ENCODE measurements at regions not wholly inside any gene's neighbourhood (a gene's known extent, or its start where the extent isn't known, plus 50 kb on each side); places are given as distances from the start of the nearest gene placed in this dataset.

GRCh38 chr2:66813976-66814375 lies 379.1 kb downstream of the MEIS1 start:
- Histone ChIP-seq H2BK5ac (ENCODE audit: low read depth, low read length, poor library complexity) (no peak overlapping the region), H4K8ac (ENCODE audit: low read depth, low read length) (no peak overlapping the region), H3K9me3 (ENCODE audit: insufficient read depth, low read depth, low read length) (no peaks in the 10 kb centered on the region), H3K14ac (ENCODE audit: low read length) (no peak overlapping the region), H3K23ac (ENCODE audit: low read length) (no peak overlapping the region), H3K27ac (ENCODE audit: low read depth, low read length) (no peak overlapping the region), H4K12ac (ENCODE audit: low read depth, low read length) (no peak overlapping the region), H3K27me3 (ENCODE audit: insufficient read depth, low read length) (no peaks in the 10 kb centered on the region), H2AFZ (ENCODE audit: insufficient read depth, low read length, poor library complexity) (no peak overlapping the region), H3K79me1 (ENCODE audit: low read length) (no peaks in the 10 kb centered on the region), H3K4me2 (ENCODE audit: low read length) (no peak overlapping the region), H3K4me1 (ENCODE audit: control insufficient read depth in 1 of 2, insufficient read depth in 2 of 2, low read length in 2 of 2) (no peaks in the 10 kb centered on the region), H3K4ac (ENCODE audit: low read depth, low read length) (no peak overlapping the region), H3K36me3 (ENCODE audit: control insufficient read depth in 1 of 2, insufficient read depth in 2 of 2, low read length in 2 of 2) (no peaks in the 10 kb centered on the region), H2BK120ac (ENCODE audit: insufficient read depth, low read length, poor library complexity) (no peak overlapping the region), H2BK12ac (ENCODE audit: low read length) (no peak overlapping the region), H2AK5ac (ENCODE audit: low read length) (no peak overlapping the region), H3K9ac (ENCODE audit: low read length) (no peak overlapping the region), H4K91ac (ENCODE audit: low read depth, low read length) (no peak overlapping the region), H3K18ac (ENCODE audit: low read length) (no peak overlapping the region), H3K79me2 (ENCODE audit: control insufficient read depth, insufficient read depth, low read length, poor library complexity) (no peaks in the 10 kb centered on the region), H3K4me3 (ENCODE audit: low read depth, low read length) (no peak overlapping the region)
- DNase-seq: no peak
- WGBS (ENCODE audit: extremely low coverage, insufficient coverage, insufficient read length): no CpG with 5 or more reads among the region's 2 CpGs

- Histone ChIP-seq H2BK12ac (ENCODE audit: low read length) (no peak overlapping the region), H3K27me3 (ENCODE audit: insufficient read depth, low read length) (no peaks in the 10 kb centered on the region), H2BK120ac (ENCODE audit: insufficient read depth, low read length, poor library complexity) (no peak overlapping the region), H2AK5ac (ENCODE audit: low read length) (no peak overlapping the region), H2BK5ac (ENCODE audit: low read depth, low read length, poor library complexity) (no peak overlapping the region), H2AFZ (ENCODE audit: insufficient read depth, low read length, poor library complexity) (no peak overlapping the region), H3K18ac (ENCODE audit: low read length) (no peak overlapping the region), H3K4me2 (ENCODE audit: low read length) (no peak overlapping the region), H3K79me2 (ENCODE audit: control insufficient read depth, insufficient read depth, low read length, poor library complexity) (no peaks in the 10 kb centered on the region), H3K27ac (ENCODE audit: low read depth, low read length) (no peak overlapping the region), H3K9me3 (ENCODE audit: insufficient read depth, low read depth, low read length) (no peaks in the 10 kb centered on the region), H4K12ac (ENCODE audit: low read depth, low read length) (no peak overlapping the region), H3K9ac (ENCODE audit: low read length) (no peak overlapping the region), H3K4me3 (ENCODE audit: low read depth, low read length) (no peak overlapping the region), H4K8ac (ENCODE audit: low read depth, low read length) (no peak overlapping the region), H3K79me1 (ENCODE audit: low read length) (no peaks in the 10 kb centered on the region), H3K23ac (ENCODE audit: low read length) (no peak overlapping the region), H3K4me1 (ENCODE audit: control insufficient read depth in 1 of 2, insufficient read depth in 2 of 2, low read length in 2 of 2) (no peaks in the 10 kb centered on the region), H3K14ac (ENCODE audit: low read length) (no peak overlapping the region), H4K91ac (ENCODE audit: low read depth, low read length) (no peak overlapping the region), H3K4ac (ENCODE audit: low read depth, low read length) (no peak overlapping the region), H3K36me3 (ENCODE audit: control insufficient read depth in 1 of 2, insufficient read depth in 2 of 2, low read length in 2 of 2) (no peaks in the 10 kb centered on the region)
- WGBS (ENCODE audit: extremely low coverage, insufficient coverage, insufficient read length): no CpG with 5 or more reads among the region's 1 CpG
- no peak for DNase-seq
Observed at GRCh38 chr2:66814916-66815315, 380.0 kb downstream of the MEIS1 start.

GRCh38 chr2:66815886-66816285 lies 381.0 kb downstream of the MEIS1 start:
- no peak overlapping the region for H3K9ac ChIP-seq (ENCODE audit: low read length)
- no peak for DNase-seq
- H3K79me1 ChIP-seq (ENCODE audit: low read length): no peaks in the 10 kb centered on the region
- no peak overlapping the region for H4K91ac ChIP-seq (ENCODE audit: low read depth, low read length)
- H2AFZ ChIP-seq (ENCODE audit: insufficient read depth, low read length, poor library complexity): no peak overlapping the region
- WGBS (ENCODE audit: extremely low coverage, insufficient coverage, insufficient read length): no CpG with 5 or more reads among the region's 4 CpGs
- no peak overlapping the region for H3K18ac ChIP-seq (ENCODE audit: low read length)
- H3K4me3 ChIP-seq (ENCODE audit: low read depth, low read length): no peak overlapping the region
- no peak overlapping the region for H3K27ac ChIP-seq (ENCODE audit: low read depth, low read length)
- H3K23ac ChIP-seq (ENCODE audit: low read length): no peak overlapping the region
- no peak overlapping the region for H3K4me2 ChIP-seq (ENCODE audit: low read length)
- H2AK5ac ChIP-seq (ENCODE audit: low read length): no peak overlapping the region
- no peak overlapping the region for H3K14ac ChIP-seq (ENCODE audit: low read length)
- H4K12ac ChIP-seq (ENCODE audit: low read depth, low read length): no peak overlapping the region
- H4K8ac ChIP-seq (ENCODE audit: low read depth, low read length): no peak overlapping the region
- no peak overlapping the region for H2BK120ac ChIP-seq (ENCODE audit: insufficient read depth, low read length, poor library complexity)
- no peak overlapping the region for H2BK12ac ChIP-seq (ENCODE audit: low read length)
- peaks cover 3% of the 10 kb centered on the region for H3K9me3 ChIP-seq (ENCODE audit: insufficient read depth, low read depth, low read length)
- no peak overlapping the region for H3K4ac ChIP-seq (ENCODE audit: low read depth, low read length)
- no peaks in the 10 kb centered on the region for H3K79me2 ChIP-seq (ENCODE audit: control insufficient read depth, insufficient read depth, low read length, poor library complexity)
- no peaks in the 10 kb centered on the region for H3K27me3 ChIP-seq (ENCODE audit: insufficient read depth, low read length)
- no peaks in the 10 kb centered on the region for H3K4me1 ChIP-seq (ENCODE audit: control insufficient read depth in 1 of 2, insufficient read depth in 2 of 2, low read length in 2 of 2)
- H3K36me3 ChIP-seq (ENCODE audit: control insufficient read depth in 1 of 2, insufficient read depth in 2 of 2, low read length in 2 of 2): no peaks in the 10 kb centered on the region
- no peak overlapping the region for H2BK5ac ChIP-seq (ENCODE audit: low read depth, low read length, poor library complexity)

- no peak overlapping the region for H2BK120ac ChIP-seq (ENCODE audit: insufficient read depth, low read length, poor library complexity)
- H3K36me3 ChIP-seq (ENCODE audit: control insufficient read depth in 1 of 2, insufficient read depth in 2 of 2, low read length in 2 of 2): no peaks in the 10 kb centered on the region
- no peak overlapping the region for H4K12ac ChIP-seq (ENCODE audit: low read depth, low read length)
- no peak overlapping the region for H3K23ac ChIP-seq (ENCODE audit: low read length)
- no peak overlapping the region for H3K18ac ChIP-seq (ENCODE audit: low read length)
- no peak for DNase-seq
- no peak overlapping the region for H2AFZ ChIP-seq (ENCODE audit: insufficient read depth, low read length, poor library complexity)
- no peak overlapping the region for H3K4me2 ChIP-seq (ENCODE audit: low read length)
- H3K9ac ChIP-seq (ENCODE audit: low read length): no peak overlapping the region
- no peak overlapping the region for H2AK5ac ChIP-seq (ENCODE audit: low read length)
- no peak overlapping the region for H3K27ac ChIP-seq (ENCODE audit: low read depth, low read length)
- H3K27me3 ChIP-seq (ENCODE audit: insufficient read depth, low read length): no peaks in the 10 kb centered on the region
- H2BK5ac ChIP-seq (ENCODE audit: low read depth, low read length, poor library complexity): no peak overlapping the region
- no CpG with 5 or more reads among the region's 4 CpGs for WGBS (ENCODE audit: extremely low coverage, insufficient coverage, insufficient read length)
- no peak overlapping the region for H3K4me3 ChIP-seq (ENCODE audit: low read depth, low read length)
- no peak overlapping the region for H4K91ac ChIP-seq (ENCODE audit: low read depth, low read length)
- H3K79me1 ChIP-seq (ENCODE audit: low read length): peaks cover 2% of the 10 kb centered on the region
- H3K9me3 ChIP-seq (ENCODE audit: insufficient read depth, low read depth, low read length): peaks cover 5% of the 10 kb centered on the region
- H2BK12ac ChIP-seq (ENCODE audit: low read length): no peak overlapping the region
- H3K79me2 ChIP-seq (ENCODE audit: control insufficient read depth, insufficient read depth, low read length, poor library complexity): no peaks in the 10 kb centered on the region
- H3K4me1 ChIP-seq (ENCODE audit: control insufficient read depth in 1 of 2, insufficient read depth in 2 of 2, low read length in 2 of 2): peaks cover 2 to 7% of the 10 kb centered on the region in 2 experiments
- H4K8ac ChIP-seq (ENCODE audit: low read depth, low read length): no peak overlapping the region
- H3K4ac ChIP-seq (ENCODE audit: low read depth, low read length): no peak overlapping the region
- no peak overlapping the region for H3K14ac ChIP-seq (ENCODE audit: low read length)
Observed at GRCh38 chr2:66821168-66821567, 386.2 kb downstream of the MEIS1 start.
